ENCODE measurements at regions not wholly inside any gene's neighbourhood (a gene's known extent, or its start where the extent isn't known, plus 50 kb on each side); places are given as distances from the start of the nearest gene placed in this dataset.
"Not testable (repeated sequence)": the region's sequence is repeated elsewhere in the genome, so short reads cannot be mapped to it uniquely, and the experiment has no call there.

DNA sequence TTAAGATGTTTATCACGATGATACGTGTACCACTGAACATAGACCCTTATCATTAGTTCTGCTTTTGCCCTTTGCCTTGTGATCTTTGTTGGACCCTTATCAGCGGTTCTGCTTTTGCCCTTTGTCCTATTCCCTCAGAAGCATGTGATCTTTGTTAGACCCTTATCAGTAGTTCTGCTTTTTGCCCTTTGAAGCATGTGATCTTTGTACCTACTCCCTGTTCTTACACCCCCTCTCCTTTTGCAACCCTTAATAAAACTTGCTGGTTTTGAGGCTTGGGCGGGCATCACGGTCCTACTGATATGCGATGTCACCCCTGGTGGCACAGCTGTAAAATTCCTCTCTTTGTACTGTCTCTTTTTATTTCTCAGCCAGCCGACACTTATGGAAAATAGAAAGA is 117.0 kb downstream of the SDHAF3 start:
- H3K27ac Mint-ChIP-seq (ENCODE audit: unreplicated experiment); H3K27me3 Mint-ChIP-seq (ENCODE audit: unreplicated experiment); H3K4me3 Mint-ChIP-seq (ENCODE audit: unreplicated experiment); H3K4me1 Mint-ChIP-seq (ENCODE audit: low read depth, unreplicated experiment); DNase-seq; H3K9me3 Mint-ChIP-seq (ENCODE audit: unreplicated experiment): not testable (repeated sequence)
- H3K36me3 Mint-ChIP-seq (ENCODE audit: unreplicated experiment), result peaks cover 10% of the 10 kb centered on the region

GRCh38 chr7:97246317-97246716 is 128.8 kb downstream of the SDHAF3 start:
- Mint-ChIP-seq H3K4me1 (ENCODE audit: low read depth, unreplicated experiment) (no peaks in the 10 kb centered on the region), H3K27ac (ENCODE audit: unreplicated experiment) (no peak overlapping the region), H3K9me3 (ENCODE audit: unreplicated experiment) (no peaks in the 10 kb centered on the region), H3K27me3 (ENCODE audit: unreplicated experiment) (no peaks in the 10 kb centered on the region), H3K36me3 (ENCODE audit: unreplicated experiment) (no peaks in the 10 kb centered on the region), H3K4me3 (ENCODE audit: unreplicated experiment) (no peak overlapping the region)
- no peak for DNase-seq
- no peak for TF ChIP-seq CTCF (IDR thresholded peaks at IDR 0.05; ENCODE audit: partially characterized antibody, unreplicated experiment)

GRCh38 chr7:97258187-97258586 is 140.7 kb downstream of the SDHAF3 start:
- not testable (repeated sequence) for DNase-seq; H3K4me1 Mint-ChIP-seq (ENCODE audit: low read depth, unreplicated experiment); H3K4me3 Mint-ChIP-seq (ENCODE audit: unreplicated experiment); H3K27me3 Mint-ChIP-seq (ENCODE audit: unreplicated experiment); H3K9me3 Mint-ChIP-seq (ENCODE audit: unreplicated experiment); H3K36me3 Mint-ChIP-seq (ENCODE audit: unreplicated experiment); H3K27ac Mint-ChIP-seq (ENCODE audit: unreplicated experiment)

DNA sequence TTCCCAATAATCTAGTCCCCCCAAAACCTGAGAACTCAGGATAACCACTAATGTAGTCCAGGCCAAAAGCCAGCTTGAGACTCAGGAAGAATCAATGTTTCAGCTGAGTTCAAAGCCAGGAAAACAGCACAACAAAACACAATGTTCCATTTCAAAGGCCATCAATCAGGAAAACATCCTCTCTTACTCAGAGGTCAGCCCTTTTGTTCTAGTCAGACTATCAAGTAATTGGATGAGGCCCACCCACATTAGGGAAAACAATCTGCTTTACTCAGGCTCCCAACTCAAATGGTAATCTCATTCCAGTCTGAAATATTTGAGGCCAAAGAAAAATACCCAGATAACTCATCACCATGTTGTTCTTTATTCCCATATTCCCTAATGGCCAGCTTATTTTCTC is 152.2 kb downstream of the SDHAF3 start:
- Mint-ChIP-seq H3K27ac (ENCODE audit: unreplicated experiment) (no peak overlapping the region), H3K27me3 (ENCODE audit: unreplicated experiment) (peaks cover 2% of the 10 kb centered on the region), H3K36me3 (ENCODE audit: unreplicated experiment) (no peaks in the 10 kb centered on the region), H3K4me1 (ENCODE audit: low read depth, unreplicated experiment) (no peaks in the 10 kb centered on the region), H3K4me3 (ENCODE audit: unreplicated experiment) (no peak overlapping the region), H3K9me3 (ENCODE audit: unreplicated experiment) (no peaks in the 10 kb centered on the region)
- no peak for TF ChIP-seq CTCF (IDR thresholded peaks at IDR 0.05; ENCODE audit: partially characterized antibody, unreplicated experiment)
- no peak for DNase-seq

GRCh38 chr7:97270280-97270679 is 152.8 kb downstream of the SDHAF3 start:
- no peaks in the 10 kb centered on the region for H3K4me1 Mint-ChIP-seq (ENCODE audit: low read depth, unreplicated experiment)
- H3K27me3 Mint-ChIP-seq (ENCODE audit: unreplicated experiment), result peaks cover 2% of the 10 kb centered on the region
- H3K27ac Mint-ChIP-seq (ENCODE audit: unreplicated experiment), result no peak overlapping the region
- H3K9me3 Mint-ChIP-seq (ENCODE audit: unreplicated experiment), result no peaks in the 10 kb centered on the region
- no peak overlapping the region for H3K4me3 Mint-ChIP-seq (ENCODE audit: unreplicated experiment)
- H3K36me3 Mint-ChIP-seq (ENCODE audit: unreplicated experiment), result no peaks in the 10 kb centered on the region
- no peak for TF ChIP-seq CTCF (IDR thresholded peaks at IDR 0.05; ENCODE audit: partially characterized antibody, unreplicated experiment)
- no peak for DNase-seq

GRCh38 chr7:97271619-97272018 is 154.1 kb downstream of the SDHAF3 start:
- Mint-ChIP-seq H3K4me3 (ENCODE audit: unreplicated experiment) (no peak overlapping the region), H3K36me3 (ENCODE audit: unreplicated experiment) (no peaks in the 10 kb centered on the region), H3K4me1 (ENCODE audit: low read depth, unreplicated experiment) (no peaks in the 10 kb centered on the region), H3K27me3 (ENCODE audit: unreplicated experiment) (peaks cover 2% of the 10 kb centered on the region), H3K27ac (ENCODE audit: unreplicated experiment) (no peak overlapping the region), H3K9me3 (ENCODE audit: unreplicated experiment) (no peaks in the 10 kb centered on the region)
- DNase-seq, result no peak
- no peak for TF ChIP-seq CTCF (IDR thresholded peaks at IDR 0.05; ENCODE audit: partially characterized antibody, unreplicated experiment)

Measured in glutamatergic neuron (in vitro differentiated cells).